Activated naive CD4-positive, alpha-beta T cell treated with anti-CD3 and anti-CD28 coated beads, Interleukin-2, amount 50 U/mL, for 16 hours (primary cell): ENCODE measurements at regions not wholly inside any gene's neighbourhood (a gene's known extent, or its start where the extent isn't known, plus 50 kb on each side); places are given as distances from the start of the nearest gene placed in this dataset.

ENCODE experiments used
- DNase-seq: peaks from one replicate; pipeline ENCODE4 v3.0.0-alpha.2; 2020

DNA sequence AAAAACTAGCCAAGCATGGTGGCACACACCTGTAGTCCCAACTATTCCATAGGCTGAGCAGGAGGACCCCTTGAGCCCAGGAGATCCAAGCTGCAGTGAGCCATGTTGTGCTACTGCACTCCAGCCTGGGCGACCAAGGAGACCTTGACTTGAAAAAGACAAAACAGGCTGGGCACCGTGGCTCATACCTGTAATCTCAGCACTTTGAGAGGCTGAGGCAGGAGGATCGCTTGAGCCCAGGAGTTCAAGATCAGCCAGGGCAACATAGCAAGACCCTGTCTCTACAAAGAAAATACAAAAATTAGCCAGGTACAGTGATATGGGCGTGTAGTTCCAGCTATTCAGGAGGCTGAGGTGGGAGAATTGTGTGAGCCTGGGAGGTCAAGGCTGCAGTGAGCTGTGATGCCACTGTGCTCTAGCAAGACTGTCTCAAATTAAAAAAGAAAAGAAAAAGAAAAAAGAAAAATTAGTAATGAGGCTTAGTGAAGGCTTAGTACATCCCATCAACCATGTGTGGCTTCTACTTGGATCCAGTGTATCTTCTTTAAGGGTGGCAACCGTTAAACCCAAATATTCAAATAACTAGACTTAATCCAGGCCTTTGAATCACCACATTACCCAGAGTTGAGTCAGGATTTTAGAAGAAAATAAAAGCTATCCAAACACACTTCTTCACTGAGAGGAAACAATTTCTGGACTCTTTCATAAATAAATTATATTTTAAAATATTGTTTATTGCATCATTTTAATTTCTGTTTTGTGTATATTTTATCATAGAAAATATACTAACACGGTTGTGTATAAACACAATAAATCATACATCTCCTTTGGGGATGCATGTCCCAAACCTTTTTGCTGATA, 74.3 kb upstream of the RAB4A start:
- DNase-seq, result no peak

DNA sequence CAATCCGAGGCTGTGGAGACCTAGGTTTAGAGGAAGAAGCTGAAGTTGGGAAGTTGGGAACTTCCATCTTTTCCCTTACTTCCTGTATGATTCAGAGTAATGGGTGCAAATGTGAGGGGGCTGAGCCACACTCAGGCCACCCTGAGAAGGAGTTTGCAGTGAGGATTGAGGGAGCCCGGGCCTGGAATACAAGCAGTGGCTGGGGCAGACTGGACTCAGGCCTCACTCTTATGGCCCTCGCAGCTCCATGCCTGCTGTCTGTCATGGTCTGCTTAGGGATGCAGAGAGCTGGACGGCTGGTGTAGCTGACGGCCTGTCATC, 73.7 kb upstream of the RAB4A start:
- DNase-seq, result no peak

DNA sequence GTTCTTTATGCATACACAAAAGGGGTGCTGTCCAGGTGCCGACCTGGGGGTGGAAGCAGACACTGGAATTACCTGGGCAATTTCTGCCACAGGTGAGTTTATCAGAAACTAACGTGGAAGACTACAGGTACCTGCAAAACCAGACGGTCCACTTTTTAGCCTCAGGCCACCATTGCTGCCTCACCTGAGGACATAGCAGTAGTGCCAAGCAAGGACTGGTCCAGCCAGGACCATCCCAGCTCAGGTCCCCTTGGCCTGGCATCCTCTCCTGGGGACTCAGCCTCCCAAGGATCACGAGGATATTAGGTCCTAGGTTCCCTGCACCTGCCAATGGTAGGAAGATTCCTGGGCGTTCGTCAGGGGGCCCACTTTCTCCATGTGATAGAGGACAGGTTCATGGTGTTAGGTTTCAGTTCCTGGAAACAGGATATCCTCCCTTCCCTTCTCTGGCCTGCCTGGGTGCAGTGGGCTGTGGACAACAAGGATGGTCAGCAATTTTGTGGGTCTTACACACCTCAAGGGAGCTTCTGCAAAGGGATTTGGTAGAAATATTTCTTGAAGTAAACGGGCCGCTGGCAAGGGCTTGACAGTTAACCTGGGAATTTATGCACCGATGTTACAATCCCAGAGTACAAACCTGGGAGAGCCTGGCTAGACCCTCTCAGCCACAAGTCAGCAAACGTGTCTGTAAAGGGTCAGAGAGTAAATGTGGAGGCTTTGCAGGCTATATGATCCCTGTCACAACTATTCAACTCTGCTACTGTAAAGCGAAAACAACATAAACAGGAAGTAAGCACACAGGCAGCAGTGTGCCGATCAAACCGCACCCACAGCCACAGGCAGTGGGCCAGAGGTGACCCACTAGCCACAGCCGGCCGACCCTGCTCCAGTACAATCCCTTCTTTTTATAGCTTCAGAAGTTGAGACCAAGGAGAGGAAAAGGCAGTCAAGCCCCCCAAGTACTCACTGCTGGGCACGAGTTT, 71.4 kb upstream of the RAB4A start:
- DNase-seq, result no peak

DNA sequence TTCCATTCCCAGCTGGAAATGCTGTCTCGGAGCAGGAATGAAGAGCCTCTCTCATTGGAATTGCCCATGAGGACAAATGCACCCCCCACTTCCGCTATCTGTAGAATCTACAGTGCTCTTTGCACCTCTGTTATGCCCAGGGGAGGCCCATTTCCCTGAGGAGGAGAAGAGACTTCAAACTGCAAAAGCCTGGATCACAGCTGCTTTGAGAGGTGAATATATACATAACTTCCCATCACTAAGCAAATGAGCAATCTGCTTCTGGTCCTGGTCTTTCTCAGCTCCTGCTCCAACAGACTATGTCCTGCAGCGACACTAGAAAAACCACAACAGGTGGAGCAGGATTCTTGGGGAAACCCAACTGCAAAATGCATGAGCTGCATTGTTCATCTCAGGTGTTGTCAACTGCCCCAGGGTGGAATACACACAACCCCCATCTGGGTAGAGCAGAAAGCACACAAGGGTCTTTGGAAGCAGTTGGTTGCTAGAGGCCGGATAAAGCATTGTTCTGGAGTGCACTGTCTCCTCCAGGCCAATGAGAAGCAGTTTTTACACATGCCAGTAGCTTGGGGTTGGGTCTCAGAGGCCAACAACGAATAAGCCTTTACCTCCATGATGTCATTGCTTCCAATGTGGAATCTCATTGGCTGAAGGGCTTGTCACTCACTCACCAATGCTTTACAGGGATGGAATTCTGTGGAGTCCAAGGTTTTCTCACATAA, 67.7 kb upstream of the RAB4A start:
- DNase-seq, result no peak

- no peak for DNase-seq
These were observed 66.8 kb upstream of the RAB4A start for GRCh38 chr1:229203991-229204632.

GRCh38 chr1:229204921-229205777, 65.8 kb upstream of the RAB4A start:
- no peak for DNase-seq

- DNase-seq, result no peak
These were observed 65.1 kb upstream of the RAB4A start for GRCh38 chr1:229205854-229206253.

- DNase-seq, result no peak
These were observed 63.0 kb upstream of the RAB4A start for GRCh38 chr1:229207916-229208315.

GRCh38 chr1:229208481-229208880, 62.4 kb upstream of the RAB4A start:
- DNase-seq, result no peak

DNA sequence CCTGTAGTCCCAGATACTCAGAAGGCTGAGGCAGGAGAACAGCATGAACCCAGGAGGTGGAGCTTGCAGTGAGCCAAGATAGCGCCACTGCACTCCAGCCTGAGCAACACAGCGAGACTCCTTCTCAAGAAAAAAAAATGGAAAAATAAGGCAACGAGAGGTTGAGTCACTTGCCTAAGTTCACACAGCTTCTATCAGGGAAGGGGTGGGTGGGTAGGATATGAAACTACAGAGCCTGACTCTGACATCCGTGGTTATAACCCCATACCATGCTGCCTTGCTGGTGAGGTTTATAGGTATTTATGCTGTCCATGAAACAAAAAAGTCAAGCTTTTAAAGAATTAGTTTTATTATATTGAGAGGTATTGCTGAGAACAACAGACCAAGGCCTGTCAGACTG, 61.5 kb upstream of the RAB4A start:
- DNase-seq, result no peak

- DNase-seq, result no peak
These were observed 61.1 kb upstream of the RAB4A start for GRCh38 chr1:229209816-229210215.

DNA sequence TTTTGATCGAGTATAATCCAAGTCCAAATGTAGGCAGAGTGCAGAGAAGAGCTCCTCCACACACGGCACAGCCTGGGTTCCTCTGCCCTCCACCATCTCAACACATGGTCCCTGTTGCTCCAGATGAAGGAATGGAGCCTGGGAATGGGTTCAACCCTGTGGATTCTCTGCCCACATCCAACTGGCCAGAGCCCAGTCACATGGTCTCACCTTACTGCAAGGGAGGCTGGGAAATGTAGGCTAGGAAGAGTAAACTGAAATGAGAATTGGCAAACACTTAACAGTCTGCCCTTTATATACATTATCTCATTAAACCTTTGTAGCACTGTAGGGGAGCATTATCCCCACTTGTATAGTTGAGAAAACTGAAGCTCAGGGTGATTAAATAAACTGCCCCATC, 60.1 kb upstream of the RAB4A start:
- DNase-seq, result no peak

- no peak for DNase-seq
These were observed 57.1 kb upstream of the RAB4A start for GRCh38 chr1:229213797-229214196.

- DNase-seq, result no peak
These were observed 53.2 kb upstream of the RAB4A start for GRCh38 chr1:229217716-229218115.

DNA sequence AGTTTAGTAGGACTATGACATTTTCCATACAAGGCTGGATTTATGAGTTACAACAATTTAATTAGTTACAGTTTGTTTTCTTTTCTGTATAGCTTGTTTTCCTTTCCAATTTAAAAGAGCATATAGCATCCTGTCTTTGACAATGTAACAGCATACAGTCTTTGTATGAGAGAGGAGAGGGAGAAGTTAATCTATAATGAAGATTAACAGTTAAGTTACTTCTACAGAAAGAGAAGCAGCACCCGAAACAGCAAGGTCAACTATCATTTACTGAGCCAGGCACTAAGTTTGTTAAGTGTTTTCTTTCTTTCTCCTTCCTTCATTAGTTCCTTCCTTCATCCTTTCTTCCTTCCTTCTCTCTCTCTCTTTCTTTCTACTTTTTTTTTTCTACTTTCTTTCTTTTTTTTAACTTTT, 52.3 kb upstream of the RAB4A start:
- no peak for DNase-seq

DNA sequence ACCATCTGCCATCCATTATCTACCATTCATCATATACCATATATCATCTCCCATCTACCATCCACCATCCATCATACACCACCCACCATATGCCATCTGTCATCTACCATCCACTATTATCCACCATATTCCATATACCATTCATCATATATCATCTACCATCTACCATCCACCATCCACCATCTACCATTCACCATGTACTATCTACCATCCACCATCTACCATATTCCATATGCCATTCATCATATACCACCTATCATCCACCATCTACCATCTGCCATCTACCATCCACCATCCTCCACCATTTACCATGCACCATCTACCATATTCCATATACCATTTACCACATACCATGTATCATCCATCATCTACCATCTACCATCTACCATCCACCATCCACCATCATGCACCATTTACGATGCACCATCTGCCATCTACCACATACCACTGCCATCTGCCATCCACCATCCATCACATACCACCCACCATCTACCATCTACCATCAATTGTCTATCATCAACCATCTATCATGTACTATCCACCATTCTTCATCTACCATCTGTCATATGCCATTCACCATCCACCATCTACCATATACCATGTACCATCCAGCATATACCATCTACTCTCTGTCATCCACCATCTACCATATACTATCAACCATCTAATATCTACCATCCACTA, 50.6 kb upstream of the RAB4A start:
- DNase-seq, result no peak

DNA sequence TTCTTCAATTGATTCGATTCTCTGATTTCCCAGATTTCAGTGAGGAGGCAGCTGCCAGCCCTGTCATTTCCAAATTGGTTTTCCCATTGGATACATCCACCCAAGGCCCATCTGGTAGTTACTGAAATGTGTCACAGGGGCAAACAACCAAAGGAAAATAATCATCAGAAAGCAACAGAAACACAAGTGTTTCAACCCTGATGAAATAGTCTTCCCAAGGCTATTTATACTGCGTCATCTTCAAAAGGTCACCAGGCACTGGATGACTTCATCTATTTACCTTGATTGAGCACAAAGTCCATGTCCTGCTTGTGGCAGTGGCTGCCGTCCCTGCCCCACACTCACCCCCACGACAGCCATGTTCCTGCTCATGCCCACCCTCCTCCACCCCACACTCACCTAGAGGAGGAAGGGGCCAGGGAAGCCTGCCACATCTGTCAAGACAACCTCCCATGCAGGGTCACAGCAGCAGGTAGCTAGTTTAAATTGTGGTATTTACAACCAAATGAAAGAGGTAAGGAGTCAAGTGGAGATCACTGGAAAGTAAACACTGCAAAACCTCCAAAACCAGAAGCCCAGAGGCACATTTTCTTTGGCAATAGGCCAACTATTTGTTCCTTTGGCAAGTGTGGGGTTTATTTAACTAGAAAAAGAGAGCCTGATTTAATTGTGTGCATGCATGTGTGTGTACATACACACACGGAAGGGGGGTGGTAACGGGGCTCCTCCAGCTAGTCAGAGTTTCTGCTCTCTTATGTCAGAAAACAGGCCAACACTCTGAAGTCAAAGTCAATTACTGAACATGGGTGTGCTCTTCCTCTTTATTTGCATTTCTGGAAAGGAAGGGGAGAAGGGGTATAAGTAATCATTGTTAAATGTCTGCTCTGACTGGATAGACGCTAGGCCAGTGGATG, 49.5 kb upstream of the RAB4A start:
- DNase-seq, result no peak
